Occipital lobe (tissue), 1 donor: ENCODE measurements at regions not wholly inside any gene's neighbourhood (a gene's known extent, or its start where the extent isn't known, plus 50 kb on each side); places are given as distances from the start of the nearest gene placed in this dataset.

Experiments used
- DNase-seq: peaks from one replicate; lab custom pipeline; 2025; lab: John Stamatoyannopoulos, UW

DNA sequence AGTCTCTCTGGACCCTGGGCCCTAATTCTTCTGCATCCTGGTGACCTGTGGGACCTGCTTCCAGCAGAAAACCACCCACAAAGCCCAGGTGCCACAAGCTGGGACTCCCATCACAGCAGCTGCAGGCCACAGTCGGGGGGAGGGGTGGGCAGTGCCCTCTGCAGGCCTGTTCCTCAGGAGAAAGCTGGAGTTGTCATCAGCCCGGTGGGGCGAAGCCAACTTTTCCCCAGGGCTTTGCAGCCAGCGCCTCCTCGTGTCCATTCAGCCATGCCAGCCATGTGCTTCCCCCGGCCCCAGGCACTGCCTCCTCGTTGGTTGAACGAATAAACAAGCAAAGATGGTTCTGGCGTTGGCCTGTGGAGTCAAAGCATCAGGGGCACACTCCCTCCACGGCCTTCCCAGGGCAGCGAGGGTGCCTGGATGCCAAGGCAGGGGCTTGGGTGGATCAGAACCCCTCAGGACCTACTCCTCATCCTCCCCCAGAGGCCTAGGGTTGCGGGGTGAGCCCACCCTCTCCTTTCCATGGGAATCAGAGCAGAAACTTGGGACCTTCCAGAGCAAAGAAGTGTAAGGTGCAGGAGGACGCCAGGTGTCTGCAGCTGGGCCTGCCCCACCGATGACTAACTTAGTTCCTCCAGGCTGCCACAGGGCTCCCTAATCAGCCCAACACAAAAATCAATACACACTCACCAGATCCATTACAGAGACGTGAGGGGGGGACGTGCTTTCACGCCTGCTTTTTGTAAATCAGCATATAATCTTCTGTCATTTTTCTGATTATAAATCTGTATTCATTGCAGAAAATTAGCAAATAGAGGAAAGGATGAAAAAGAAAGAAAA, 75.7 kb upstream of the RAB6C start:
- DNase-seq: peak; percentile 12

DNA sequence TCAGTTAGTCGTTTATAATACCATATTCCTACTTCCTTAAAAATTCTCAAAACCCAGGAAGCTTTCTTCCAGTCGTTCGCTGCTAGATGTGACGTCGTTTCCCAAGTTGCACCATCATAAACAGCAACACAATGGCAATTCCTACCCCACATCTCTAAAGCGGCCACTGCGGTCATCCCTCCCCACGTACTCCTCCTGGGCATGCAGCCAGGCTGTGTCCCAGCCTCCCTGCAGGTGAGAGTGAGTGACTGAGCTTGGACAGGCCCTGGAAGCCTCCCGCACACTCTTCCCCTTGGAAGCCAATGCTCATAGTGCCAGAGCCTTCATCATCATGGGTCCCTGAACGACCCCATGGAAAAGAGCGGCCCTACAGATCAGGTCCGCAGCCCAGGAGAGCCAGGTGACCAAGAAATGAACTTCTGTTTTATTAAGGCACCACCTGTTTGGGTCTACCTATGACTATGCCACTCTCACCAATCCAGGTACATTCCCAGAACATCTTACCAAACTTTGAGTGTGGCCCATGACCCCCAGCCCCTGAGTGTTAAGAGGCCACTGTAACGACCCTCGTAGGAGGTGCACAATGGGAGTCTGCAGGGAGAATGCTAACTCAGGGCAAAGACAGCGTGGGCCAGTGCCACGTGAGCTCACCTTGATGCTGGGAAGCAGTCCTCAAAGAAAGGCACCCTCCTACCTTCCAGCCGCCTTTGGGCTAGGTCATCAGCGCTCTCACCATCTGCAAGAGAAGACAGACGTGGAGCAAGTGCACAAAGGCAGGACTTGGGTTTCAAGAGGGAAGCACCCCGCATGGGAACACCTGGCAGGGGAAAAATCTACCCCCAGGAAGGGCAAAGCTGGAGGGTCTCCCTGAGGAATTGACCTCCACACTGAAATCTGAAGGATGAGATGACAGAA, 74.7 kb upstream of the RAB6C start:
- no peak for DNase-seq

DNA sequence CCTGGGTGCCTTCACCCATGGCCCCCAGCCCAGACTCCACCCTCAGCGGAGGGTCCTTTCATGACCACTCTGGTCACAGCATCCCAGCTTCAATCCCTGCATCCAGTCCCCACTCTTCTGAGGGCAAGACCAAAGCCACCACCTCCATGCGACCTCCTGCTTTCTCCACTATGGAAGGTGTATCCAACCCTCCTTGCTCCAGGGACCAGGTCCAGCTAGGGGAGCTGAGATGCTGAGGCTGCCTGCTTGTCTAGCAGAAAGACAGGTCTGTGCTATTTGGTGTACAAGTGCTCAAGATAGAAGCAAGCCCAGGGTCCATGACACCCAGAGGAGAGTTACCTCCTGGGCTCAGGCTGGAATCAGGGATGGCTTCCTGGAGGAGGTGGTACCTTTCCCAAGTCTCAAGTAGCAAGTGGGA, 73.8 kb upstream of the RAB6C start:
- DNase-seq: no peak

DNA sequence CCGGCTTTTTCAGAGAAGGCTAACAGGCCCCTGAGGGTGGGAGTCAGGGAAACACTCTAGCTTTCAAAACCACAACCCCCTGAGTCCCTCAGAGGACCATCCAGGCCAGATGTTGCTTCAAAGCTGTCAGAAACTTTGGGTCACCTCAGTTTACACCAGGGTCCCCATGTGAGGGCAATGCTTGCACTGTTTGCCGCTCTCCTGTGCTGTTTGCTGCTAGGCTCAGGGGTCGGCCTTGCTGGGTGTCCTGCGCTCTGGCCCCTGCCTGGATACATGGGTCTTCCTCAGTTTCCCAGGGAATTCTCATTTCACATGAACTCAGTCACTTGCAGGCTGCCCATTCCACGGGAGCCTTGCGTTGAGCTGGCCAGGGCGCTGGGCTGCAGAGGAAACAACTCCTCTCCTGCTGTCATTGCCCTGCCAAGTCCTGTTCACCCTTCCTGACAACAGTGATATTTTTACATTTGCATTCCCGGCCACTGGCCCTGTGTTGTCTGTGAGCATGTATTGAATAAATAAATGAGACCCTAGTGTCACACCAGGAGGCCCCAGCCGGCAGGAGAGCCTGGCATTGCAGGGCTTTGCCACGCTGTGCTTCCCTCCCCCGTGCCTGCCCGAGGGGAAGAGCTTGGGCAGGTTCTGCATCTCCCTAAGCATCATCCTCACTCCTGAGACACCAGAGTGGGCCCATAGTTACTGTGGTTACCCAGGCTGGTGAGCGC, 73.2 kb upstream of the RAB6C start:
- DNase-seq: no peak

DNA sequence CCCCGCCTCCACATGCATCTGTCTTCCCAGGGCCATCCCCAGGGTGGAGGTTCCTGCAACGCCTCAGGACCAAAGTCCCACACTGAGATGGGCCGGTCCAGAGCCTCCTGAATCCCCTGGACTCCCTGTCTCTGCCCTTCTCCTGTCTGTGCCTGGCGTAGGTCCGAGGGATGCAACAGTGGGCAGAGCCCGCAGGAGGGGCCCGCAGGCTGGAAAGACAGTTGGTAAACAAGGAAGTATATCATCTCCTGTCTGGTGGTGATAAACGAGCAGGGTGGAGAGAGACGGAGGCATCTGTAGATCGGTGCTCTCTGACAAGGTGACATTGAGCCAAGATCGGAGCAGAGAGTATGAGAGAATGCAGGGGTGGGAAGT, 72.6 kb upstream of the RAB6C start:
- DNase-seq: no peak

DNA sequence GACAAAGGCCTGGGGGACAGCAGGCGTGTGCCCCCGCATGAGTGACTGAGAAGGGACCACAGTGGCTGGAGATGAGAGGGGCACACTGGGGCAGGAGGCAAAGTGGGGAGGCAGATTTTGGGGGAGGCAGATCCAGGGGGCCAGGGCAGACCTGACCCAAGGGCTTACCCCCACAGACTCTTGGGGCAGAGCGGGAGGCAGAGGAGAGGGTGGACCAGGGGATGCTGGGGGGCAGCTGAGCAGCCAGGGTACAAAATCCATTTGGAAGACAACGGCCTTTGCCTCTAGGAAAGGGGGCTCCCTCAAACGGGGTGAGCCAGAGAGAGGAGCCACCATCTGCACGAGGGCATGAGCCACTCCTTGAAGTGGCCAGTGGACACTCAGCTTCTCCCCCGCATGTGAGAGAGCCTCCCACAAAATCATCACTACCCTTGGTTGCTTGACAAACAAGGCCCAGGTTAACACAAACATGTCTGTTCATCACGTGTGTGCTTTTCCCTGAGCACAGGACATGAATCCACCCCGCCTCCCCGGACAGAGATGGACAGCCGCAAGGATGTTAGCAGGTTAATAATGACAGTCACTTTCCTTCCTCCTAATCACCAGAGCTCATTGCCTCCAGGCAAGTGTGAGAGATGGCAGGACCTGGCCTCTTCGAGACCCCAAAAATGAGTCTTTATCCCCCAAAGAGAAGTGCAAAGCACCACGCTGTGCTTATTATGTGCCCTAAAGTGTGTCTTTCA, 72.0 kb upstream of the RAB6C start:
- DNase-seq: no peak

DNA sequence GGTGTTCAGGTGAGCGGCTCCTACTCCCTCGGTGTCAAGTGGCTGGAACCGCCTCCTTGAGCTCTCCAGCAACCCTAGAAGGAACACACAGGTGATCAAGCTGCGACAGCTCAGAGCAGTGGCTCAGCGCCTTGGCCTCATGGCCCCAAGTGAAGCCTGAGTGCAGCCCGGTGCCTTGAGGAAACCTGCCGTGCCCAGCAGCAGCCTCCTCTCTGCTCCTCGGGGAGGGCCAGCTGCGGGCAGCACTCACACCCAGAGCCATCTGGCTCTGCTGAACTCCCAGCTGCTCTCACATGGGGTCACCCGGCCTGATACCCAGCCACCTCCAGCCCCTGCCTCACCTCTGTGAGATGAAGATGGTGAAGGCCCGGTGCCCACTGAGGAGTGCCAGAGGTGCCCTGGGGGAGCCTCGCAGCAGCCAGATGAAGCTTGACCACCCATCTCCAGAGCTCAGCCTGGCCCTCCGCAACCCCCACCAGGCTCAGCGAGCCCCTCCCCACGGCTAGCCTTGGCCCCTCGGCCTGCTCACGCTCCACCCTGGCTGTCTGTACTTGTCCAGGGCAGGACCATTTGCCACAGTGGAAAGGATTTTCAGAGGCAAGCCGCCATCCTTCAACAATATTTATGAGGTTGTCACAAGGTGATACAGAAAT, 70.6 kb upstream of the RAB6C start:
- DNase-seq: no peak

DNA sequence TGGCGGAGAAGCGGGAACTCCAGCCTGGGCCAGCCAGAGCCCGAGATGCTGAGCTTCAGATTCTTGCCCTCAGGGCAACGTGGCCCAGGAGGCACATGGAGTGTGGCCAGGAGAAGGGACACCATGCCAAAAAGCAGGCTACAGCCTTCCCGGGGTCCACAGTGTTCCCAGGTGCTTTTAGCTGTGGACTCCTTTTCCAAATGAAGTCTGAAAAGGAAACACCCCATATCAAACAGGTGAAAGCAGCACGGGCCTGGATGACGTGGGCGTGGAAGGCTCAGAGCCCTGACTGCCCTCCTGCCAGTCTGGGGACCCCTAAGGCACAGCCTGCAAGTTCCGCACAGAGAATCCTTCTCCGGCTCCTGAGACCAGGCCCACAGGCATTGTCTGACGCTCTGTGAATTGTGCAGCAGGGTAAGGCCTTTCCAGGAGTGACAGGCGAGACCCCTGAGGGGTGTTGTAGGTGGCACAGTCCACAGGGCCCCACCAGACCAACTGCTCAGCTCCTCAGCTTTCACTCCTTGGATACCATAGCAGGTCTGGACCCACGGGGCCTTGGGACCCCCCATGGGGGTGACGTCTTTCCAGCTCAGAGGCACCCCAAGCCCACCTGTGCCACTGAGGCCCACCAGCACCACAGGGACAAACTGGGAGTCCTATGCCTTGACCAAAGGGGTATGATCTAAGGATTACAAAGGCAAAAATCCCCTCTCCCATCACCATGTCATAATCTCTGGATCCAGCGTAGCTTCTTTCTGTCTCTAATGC, 69.6 kb upstream of the RAB6C start:
- DNase-seq: no peak

DNA sequence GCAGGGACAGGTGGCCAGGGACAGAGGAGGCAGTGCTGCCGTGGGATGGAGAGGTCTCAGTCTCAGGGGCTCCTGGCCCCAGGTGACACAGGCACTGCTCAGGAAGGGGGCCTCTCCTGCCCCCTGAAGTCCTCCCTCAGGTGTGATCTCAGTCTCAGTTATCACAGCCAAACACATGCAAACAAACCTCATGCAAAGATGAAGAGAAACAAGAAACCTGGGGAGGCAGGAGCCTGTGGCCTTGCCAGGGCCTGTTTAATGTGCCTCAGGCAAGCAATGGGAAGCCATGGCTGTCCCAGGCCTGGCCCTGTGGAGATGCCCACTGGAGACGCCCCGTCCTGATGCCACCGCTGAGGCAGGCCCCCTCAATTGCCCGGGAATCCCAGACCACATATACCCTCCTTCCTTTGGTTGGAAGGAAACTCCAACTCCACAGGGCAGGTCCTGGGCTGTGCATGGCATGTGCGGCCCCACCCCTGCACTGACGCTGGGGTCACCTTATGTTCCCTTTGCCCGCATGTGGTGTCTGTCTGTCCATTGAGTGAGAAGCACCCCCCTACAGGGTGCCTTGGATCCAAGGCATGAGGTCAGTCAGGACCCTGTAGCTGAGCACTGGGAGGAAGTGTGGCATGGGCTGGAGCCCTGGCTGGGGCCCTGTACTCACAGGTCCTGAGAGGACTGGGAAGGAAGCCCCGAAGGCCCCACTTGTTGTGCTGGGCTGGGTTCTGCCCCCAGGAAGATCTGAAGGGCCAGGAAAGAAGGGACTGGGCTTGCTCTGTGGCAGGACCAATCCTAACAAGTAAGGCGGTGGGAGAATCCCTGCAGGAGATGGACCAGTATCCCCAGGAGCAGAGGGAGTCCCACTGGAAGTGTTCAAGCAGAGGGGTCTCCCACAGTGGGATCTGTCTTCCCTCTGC, 68.8 kb upstream of the RAB6C start:
- DNase-seq: no peak

DNA sequence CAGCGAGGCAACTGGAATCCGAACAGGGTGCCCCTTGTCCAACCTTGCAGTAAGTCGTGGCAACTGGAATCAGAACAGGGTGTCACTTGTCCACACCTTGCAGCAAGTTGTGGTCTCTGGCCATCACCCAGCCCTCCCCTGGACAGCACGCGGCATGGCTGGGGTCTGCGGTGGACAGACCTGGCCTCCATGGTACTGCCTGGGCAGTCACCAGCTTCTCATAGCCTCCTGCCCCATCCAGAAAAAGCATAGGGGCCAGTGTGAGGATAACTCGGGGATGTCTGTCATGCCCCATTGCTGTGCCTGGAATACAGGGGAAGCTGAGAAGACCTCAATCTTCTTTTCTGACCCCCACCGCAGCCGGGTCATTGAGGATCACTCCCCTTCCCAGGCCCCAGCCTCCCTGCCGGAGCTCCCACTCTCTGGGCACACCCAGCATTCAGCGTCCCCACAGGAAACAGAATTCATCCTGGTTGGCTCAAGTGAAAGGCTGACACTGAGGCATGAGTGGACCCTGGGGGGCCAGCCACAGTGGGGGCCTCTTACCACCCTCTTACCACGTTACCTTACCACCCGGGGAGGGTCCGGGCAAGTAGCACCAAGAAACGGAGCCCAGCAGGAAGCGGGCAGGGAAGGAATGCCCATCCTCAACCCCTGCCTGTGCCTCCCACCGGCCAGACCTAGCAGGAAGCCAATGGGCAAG, 68.0 kb upstream of the RAB6C start:
- DNase-seq: no peak

DNA sequence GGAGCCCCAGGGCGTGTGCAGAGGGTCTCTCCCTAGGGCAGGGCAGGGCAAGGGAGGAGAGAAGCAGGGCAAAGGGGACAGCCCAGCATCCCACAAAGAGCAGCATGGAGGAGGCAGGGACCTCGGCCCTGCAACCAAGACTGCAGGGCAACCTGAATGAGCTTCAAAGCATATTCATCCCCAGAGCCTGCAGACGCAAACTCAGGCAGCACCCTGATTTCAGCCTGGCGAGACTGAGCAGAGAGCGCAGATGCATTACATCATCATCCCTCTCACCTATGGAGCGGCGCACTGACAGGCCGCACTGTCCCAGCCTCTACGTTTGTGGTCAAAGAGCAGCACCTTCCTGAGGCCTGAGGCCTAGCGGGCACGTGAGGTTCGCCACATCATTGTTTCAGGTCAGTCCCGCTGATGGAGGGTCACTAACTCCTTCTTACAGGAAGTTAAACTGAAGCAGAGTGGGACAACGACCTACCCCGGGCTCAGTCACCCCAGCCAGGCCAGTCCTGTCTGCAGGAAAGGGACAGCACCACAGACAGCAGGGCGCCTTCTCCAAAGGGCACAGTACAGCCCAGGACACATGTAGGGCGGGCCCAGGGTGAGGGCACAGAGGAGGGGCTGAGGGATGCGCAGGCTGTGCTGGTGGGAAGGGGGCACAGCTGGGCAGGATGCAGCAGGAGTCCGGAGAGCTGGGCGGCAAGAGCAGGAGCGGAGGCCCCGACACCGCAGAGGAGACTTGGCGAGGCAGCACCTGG, 67.2 kb upstream of the RAB6C start:
- DNase-seq: no peak

DNA sequence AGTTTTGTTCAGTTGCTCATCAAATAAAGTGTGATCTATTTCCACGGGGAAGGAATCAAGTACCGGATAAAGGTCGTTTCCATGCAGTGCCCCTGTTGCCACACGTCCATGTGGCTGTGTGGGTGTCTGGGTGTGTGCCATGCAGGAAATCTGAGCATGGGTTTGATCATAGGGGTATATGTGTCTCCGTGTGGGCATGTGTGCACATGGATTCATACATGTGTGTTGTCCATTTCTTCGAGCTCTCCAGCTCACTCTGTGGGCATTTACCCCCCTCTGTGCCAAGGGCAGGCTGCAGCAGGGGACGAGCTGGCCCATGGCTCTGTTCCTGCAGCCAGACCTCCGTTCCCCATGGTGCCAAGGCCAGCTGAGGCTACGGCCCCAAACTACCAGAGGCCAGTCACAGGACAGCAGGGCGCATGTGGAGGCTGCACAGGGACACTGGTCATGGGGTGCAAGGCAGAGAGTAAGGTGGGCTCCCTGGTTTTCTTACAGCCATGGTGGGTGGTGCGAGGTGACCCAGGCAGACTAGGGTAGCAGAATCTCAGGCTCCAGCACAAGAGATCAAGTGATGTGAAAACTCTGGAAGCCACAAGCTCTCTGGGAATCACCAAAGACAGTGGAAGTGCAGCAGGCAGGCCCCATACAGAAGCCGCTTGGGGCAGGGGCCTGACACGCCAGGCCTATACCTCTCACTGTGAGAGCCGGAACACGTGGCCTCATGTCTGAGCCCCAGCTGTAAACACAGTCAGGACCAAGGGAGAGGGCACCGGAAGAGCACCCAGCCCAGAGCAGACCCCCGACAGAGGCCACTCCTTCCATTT, 66.4 kb upstream of the RAB6C start:
- DNase-seq: no peak

DNA sequence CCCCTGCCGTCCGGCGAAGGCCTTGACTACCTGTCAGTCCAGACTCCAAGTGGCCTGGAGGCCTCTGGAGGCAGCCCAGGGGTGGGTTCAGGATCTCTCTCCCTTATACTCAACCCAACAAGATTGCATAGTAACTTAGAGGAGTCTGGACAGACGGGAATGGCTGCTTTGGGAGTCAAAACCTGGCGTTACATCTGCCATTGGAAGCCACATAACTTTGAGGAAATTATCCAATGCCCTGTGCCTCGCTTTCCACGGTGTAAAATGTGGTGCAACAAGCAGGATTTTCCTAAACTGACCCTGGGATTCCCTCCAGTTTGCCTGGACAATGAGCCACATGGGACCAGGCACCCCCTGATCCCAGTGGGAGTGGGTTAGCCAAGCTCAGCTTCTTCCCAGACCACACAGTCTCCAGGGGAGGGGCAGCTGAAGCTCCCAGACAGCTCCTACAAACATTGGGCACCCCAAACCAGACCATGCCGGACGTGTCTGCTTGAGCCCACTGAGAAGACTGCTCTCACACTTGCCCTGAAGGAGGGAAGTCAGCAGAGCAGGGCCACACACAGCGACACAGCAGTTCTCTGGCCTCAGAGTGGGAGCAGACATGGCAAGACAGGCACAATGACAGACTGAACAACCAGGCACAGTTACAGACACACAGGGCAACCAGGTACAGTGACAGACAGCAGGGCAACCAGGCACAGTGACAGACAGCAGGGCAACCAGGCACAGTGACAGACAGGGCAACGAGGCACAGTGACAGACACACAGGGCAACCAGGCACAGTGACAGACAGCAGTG, 65.6 kb upstream of the RAB6C start:
- no peak for DNase-seq

DNA sequence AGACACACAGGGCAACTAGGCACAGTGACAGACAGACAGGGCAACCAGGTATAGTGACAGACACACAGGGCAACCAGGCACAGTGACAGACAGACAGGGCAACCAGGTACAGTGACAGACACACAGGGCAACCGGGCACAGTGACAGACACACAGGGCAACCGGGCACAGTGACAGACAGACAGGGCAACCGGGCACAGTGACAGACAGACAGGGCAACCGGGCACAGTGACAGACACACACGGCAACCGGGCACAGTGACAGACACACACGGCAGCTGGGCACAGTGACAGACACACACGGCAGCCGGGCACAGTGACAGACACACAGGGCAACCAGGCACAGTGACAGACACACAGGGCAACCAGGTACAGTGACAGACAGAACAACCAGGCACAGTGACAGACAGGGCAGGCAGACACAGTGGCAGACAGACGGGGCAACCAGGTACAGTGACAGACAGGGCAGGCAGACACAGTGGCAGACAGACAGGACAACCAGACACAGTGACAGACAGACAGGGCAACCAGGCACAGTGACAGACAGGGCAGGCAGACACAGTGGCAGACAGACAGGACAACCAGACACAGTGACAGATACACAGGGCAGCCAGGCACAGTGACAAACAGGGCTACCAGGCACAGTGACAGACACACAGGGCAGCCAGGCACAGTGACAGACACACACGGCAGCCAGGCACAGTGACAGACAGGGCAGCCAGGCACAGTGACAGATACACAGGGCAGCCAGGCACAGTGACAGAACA, 64.7 kb upstream of the RAB6C start:
- no peak for DNase-seq

DNA sequence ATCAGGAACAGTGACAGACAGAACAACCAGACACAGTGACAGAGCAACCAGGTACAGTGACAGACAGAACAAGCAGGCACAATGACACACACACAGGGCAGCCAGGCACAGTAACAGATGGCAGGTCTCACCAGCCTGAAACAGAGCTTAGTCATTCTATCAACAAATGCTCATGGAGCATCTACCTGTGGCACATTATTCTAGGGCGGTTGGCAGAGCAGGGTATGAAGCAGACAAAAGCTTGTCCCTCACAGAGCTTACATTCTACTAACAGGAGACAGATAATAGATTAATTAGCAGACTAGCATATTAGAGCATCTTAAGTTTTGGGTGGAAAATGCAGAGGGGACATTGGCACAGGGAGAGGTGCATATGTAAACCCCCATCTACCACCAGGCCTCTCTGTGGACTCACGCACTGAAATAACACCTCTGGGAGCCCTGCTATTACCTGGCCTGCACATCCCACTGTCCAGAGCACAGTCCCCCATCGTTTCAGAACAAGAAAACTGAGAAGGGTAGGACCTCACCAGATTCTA, 64.1 kb upstream of the RAB6C start:
- no peak for DNase-seq
